ENCODE measurements at regions not wholly inside any gene's neighbourhood (a gene's known extent, or its start where the extent isn't known, plus 50 kb on each side); places are given as distances from the start of the nearest gene placed in this dataset.

DNA sequence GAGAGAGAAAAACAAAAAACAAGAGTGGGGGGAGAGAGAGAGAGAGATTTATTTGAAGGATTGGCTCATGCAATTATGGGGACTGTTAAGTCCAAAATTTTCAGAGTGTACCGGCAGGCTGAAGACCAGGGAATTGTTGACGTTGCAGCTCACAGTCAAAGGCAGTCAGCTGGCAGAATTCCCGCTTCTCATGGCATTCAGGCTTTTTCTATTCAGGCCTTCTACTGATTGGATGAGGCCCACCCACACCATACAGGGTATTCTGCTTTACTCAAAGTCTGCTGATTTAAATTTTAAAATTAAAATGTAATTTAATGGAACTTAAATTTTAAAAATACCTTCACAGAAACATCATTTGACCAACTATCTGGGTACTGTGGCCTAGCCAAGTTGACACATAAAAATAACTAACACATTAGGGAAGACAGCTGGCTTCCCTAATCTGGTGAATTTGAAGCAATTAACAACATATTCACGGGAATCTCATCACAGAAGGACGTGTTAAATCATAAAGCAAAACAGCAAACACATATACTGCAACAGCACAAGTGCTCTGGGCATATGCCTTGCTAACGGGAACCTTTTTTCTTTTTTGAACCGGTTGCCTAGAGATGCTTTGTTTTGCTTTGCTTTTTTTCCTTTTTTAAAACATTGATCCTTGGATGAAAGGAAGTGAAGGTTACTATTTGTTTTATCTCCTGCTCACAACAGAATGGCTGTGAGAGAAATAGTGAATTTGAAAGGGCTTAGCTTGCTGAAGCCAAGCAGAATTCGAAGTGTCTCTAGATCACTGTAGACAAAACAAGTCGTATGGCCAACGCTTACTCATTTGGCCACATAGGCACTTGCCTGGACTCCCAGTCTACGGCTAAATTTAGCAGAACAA, 505.1 kb downstream of the IRS2 start:
- no peak for DNase-seq (ENCODE audit: low read depth, low spot score)
- 27% methylated on average over 11 of the region's 11 CpGs for WGBS (ENCODE audit: insufficient coverage, insufficient replicate concordance, low lambda C conversion rate, missing lambda C conversion rate)
- ChIA-PET CTCF (interaction anchor here (1.5 kb wide), 1 partner anchor 17 kb away, joined by 3 read pairs; no protein-coding TSS in a partner anchor), SMC1A (ENCODE audit: uncharacterized antibody, unreplicated experiment) (interaction anchor here (1.0 to 1.4 kb wide), 2 partner anchors 9 to 120 kb away, joined by 3 read pairs; no protein-coding TSS in a partner anchor), RAD21 (ENCODE audit: unreplicated experiment) (no interaction called here), POLR2A (no interaction called here)
- Histone ChIP-seq H4K20me1 (ENCODE audit: control insufficient read depth, insufficient read depth) (no peaks in the 10 kb centered on the region), H3K4me3 (no peak overlapping the region), H3K4me1 (ENCODE audit: control insufficient read depth, insufficient read depth, low read length) (no peaks in the 10 kb centered on the region), H3K9ac (ENCODE audit: control insufficient read depth, insufficient read depth, low read length) (no peak overlapping the region), H2AFZ (ENCODE audit: control insufficient read depth, low read depth, low read length) (no peak overlapping the region), H3K27me3 (replicated peaks in 1 of 2; ENCODE audit: control insufficient read depth in 2 of 2, insufficient read depth in 2 of 2, low read length in 1 of 2) (no peaks in the 10 kb centered on the region), H3K9me3 (replicated peaks; ENCODE audit: control insufficient read depth, insufficient read depth, low read length) (no peaks in the 10 kb centered on the region; the same call in 2 of the 3 replicates), H3K4me2 (ENCODE audit: control insufficient read depth, insufficient read depth) (no peak overlapping the region), H3K27ac (ENCODE audit: control insufficient read depth, insufficient read depth) (no peak overlapping the region), H3K36me3 (ENCODE audit: control insufficient read depth in 2 of 2, insufficient read depth in 2 of 2, low read length in 1 of 2) (no peaks in the 10 kb centered on the region), H3K79me2 (ENCODE audit: control insufficient read depth, insufficient read depth, low read length) (no peaks in the 10 kb centered on the region)
- in situ Hi-C loops (cut with MboI): no loop called here
- ATAC-seq: no peak
- no TSS peak for BruUV-seq (replicated peaks)
- intact Hi-C loops (cut with micrococcal nuclease; ENCODE audit: unreplicated experiment): no loop called here
- FAIRE-seq: no peak
- TF ChIP-seq ASH2L (IDR thresholded peaks at IDR 0.05; ENCODE audit: borderline replicate concordance, low read depth) (no peak), BMI1 (IDR thresholded peaks at IDR 0.05; ENCODE audit: borderline replicate concordance) (no peak)

DNA sequence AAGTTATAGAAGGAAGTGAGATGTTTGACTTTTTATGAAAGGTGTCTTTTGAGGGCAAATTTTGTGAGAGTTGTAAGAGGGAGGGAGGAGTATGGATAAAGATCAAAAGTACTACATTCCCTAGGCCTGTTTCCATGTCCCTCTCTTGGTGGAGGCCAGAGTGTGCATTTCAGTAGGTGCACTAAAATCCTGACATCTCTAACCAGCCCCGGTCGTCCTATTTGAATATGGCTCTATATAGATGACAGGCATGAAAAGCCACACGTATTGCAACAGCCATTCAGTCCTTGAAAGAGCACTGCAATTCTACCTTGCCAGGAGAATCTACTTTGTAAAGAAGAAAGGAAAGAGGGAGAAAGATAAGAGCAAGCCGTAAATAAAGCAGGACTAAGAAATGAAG, 510.1 kb downstream of the IRS2 start:
- WGBS (ENCODE audit: insufficient coverage, insufficient replicate concordance, low lambda C conversion rate, missing lambda C conversion rate): 20% methylated on average over 4 of the region's 4 CpGs
- POLR2A ChIA-PET: no interaction called here
- Histone ChIP-seq H3K9me3 (replicated peaks; ENCODE audit: control insufficient read depth, insufficient read depth, low read length) (no peaks in the 10 kb centered on the region; the same call in 2 of the 3 replicates), H3K4me1 (ENCODE audit: control insufficient read depth, insufficient read depth, low read length) (no peaks in the 10 kb centered on the region), H3K27me3 (replicated peaks in 1 of 2; ENCODE audit: control insufficient read depth in 2 of 2, insufficient read depth in 2 of 2, low read length in 1 of 2) (no peaks in the 10 kb centered on the region), H3K36me3 (ENCODE audit: control insufficient read depth in 2 of 2, insufficient read depth in 2 of 2, low read length in 1 of 2) (no peaks in the 10 kb centered on the region), H2AFZ (ENCODE audit: control insufficient read depth, low read depth, low read length) (no peak overlapping the region), H3K79me2 (ENCODE audit: control insufficient read depth, insufficient read depth, low read length) (no peaks in the 10 kb centered on the region), H4K20me1 (ENCODE audit: control insufficient read depth, insufficient read depth) (no peaks in the 10 kb centered on the region), H3K27ac (ENCODE audit: control insufficient read depth, insufficient read depth) (no peak overlapping the region), H3K4me2 (ENCODE audit: control insufficient read depth, insufficient read depth) (no peak overlapping the region), H3K4me3 (no peak overlapping the region), H3K9ac (ENCODE audit: control insufficient read depth, insufficient read depth, low read length) (no peak overlapping the region)
- TF ChIP-seq, protein P1, sequence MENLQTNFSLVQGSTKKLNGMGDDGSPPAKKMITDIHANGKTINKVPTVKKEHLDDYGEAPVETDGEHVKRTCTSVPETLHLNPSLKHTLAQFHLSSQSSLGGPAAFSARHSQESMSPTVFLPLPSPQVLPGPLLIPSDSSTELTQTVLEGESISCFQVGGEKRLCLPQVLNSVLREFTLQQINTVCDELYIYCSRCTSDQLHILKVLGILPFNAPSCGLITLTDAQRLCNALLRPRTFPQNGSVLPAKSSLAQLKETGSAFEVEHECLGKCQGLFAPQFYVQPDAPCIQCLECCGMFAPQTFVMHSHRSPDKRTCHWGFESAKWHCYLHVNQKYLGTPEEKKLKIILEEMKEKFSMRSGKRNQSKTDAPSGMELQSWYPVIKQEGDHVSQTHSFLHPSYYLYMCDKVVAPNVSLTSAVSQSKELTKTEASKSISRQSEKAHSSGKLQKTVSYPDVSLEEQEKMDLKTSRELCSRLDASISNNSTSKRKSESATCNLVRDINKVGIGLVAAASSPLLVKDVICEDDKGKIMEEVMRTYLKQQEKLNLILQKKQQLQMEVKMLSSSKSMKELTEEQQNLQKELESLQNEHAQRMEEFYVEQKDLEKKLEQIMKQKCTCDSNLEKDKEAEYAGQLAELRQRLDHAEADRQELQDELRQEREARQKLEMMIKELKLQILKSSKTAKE (IDR thresholded peaks at IDR 0.05; ENCODE audit: low read depth, poor library complexity, severe bottlenecking): no peak
- no peak for TF ChIP-seq ASH2L (IDR thresholded peaks at IDR 0.05; ENCODE audit: borderline replicate concordance, low read depth)
- TF ChIP-seq LARP7 (IDR thresholded peaks at IDR 0.05): no peak
- TF ChIP-seq, protein P2, sequence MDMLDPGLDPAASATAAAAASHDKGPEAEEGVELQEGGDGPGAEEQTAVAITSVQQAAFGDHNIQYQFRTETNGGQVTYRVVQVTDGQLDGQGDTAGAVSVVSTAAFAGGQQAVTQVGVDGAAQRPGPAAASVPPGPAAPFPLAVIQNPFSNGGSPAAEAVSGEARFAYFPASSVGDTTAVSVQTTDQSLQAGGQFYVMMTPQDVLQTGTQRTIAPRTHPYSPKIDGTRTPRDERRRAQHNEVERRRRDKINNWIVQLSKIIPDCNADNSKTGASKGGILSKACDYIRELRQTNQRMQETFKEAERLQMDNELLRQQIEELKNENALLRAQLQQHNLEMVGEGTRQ (IDR thresholded peaks at IDR 0.05; ENCODE audit: borderline replicate concordance, low read depth, low read length): no peak
- no peak for TF ChIP-seq ZNF24 (IDR thresholded peaks at IDR 0.05)
- no peak for TF ChIP-seq MTA2 (IDR thresholded peaks at IDR 0.05; ENCODE audit: low read depth)
- TF ChIP-seq, protein P3, sequence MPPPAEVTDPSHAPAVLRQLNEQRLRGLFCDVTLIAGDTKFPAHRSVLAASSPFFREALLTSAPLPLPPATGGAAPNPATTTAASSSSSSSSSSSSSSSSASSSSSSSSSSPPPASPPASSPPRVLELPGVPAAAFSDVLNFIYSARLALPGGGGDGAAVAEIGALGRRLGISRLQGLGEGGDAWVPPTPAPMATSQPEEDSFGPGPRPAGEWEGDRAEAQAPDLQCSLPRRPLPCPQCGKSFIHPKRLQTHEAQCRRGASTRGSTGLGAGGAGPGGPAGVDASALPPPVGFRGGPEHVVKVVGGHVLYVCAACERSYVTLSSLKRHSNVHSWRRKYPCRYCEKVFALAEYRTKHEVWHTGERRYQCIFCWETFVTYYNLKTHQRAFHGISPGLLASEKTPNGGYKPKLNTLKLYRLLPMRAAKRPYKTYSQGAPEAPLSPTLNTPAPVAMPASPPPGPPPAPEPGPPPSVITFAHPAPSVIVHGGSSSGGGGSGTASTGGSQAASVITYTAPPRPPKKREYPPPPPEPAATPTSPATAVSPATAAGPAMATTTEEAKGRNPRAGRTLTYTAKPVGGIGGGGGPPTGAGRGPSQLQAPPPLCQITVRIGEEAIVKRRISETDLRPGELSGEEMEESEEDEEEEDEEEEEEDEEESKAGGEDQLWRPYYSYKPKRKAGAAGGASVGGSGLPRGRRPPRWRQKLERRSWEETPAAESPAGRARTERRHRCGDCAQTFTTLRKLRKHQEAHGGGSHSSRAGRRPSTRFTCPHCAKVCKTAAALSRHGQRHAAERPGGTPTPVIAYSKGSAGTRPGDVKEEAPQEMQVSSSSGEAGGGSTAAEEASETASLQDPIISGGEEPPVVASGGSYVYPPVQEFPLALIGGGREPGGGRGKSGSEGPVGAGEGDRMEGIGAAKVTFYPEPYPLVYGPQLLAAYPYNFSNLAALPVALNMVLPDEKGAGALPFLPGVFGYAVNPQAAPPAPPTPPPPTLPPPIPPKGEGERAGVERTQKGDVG (CRISPR knock-in tag; IDR thresholded peaks at IDR 0.05): no peak
- TF ChIP-seq MTA3 (IDR thresholded peaks at IDR 0.05; ENCODE audit: borderline replicate concordance, low read length): no peak
- intact Hi-C loops (cut with micrococcal nuclease; ENCODE audit: unreplicated experiment) (no loop called here), in situ Hi-C loops (cut with MboI) (no loop called here)
- ATAC-seq: no peak
- no peak for FAIRE-seq
- RAD21 ChIA-PET (ENCODE audit: unreplicated experiment): no interaction called here
- no TSS peak for BruUV-seq (replicated peaks)
- DNase-seq (ENCODE audit: low read depth, low spot score): no peak
- CTCF ChIA-PET: no interaction called here
- SMC1A ChIA-PET (ENCODE audit: uncharacterized antibody, unreplicated experiment): no interaction called here

All from GM12878 (cell line).